Muscle of back (tissue), 3 donors: ENCODE measurements at regions not wholly inside any gene's neighbourhood (a gene's known extent, or its start where the extent isn't known, plus 50 kb on each side); places are given as distances from the start of the nearest gene placed in this dataset.
"Not testable (repeated sequence)": the region's sequence is repeated elsewhere in the genome, so short reads cannot be mapped to it uniquely, and the experiment has no call there.

Source experiments
- DNase-seq, 3 donors: peaks; one replicate each; pipeline versions ENCODE4 v3.0.0 to v3.0.0-alpha.2; 2013

DNA sequence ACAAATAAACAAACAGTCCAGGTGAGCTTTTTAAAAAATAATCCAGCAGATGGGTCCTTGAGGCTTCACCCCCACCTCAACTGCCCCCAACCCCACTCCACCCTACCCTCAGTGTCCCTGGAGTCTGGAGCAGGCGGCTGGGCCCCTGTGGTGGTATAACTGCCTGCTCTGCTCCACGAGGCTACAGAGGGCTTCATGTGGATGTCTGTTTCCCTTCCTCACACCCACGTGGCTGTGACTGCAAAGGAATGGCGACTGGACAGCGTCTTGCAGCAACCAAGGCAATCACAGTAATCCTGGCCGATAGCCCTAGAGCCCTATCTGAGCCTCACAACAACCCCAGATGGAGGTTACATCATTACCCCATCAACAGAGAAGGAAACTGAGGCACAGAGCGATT, 76.5 kb downstream of the SLC2A10 start:
- DNase-seq, result no peak

- DNase-seq, result no peak
Observed at GRCh38 chr20:46786566-46786965, 77.1 kb downstream of the SLC2A10 start.

DNA sequence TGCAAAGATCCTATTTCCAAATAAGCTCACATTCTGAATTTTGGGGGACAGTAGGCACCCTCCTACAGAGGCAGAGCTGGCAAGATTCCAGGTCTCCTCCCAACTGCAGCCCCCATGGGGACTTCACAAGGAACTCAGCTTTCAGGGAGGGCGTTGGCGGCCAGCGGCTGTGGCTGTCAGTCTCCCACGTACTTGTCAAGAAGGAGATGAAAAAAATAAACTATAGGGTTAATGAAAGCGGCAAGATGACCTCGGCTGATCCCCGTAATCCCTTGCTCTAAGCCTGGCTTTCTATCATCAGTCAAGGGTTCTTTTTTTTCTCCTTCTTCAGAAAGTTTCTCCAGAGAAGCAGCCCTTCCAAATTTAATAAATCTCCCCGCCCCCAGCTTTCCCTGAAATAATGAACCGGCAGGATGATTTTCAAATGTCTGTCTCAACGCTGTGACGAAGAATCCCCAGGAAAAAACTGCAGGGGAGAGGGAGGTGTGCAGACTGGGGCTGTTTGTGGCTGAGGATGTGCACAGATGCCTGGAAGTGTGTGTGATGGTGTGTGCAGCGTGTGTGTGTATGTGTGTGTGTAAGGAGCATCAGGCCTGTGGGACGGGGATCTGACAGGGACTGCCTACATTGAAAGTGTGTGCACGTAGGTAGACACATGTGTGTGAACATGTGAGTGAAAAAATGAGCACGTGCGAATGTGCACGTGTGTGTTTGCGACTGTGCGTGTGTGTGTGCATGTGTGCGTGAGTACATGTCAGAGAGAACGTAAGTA, 78.7 kb downstream of the SLC2A10 start:
- DNase-seq, result peak in 1 of 3 donors; percentile 32

DNA sequence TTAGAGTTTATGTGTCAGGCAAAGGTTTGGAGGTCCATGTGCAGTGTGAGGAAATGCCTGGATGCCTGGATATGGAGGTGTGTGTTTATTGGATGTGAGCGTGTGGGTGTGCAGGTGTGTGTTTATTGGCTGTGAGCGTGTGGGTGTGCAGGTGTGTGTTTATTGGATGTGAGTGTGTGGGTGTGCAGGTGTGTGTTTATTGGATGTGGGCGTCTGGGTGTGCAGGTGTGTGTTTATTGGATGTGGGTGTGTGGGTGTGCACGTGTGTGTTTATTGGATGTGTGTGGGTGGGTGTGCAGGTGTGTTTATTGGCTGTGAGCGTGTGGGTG, 79.3 kb downstream of the SLC2A10 start:
- not testable (repeated sequence) for DNase-seq

GRCh38 chr20:46789339-46790028, 80.0 kb downstream of the SLC2A10 start:
- DNase-seq, result no peak

GRCh38 chr20:46791722-46792416, 82.4 kb downstream of the SLC2A10 start:
- no peak for DNase-seq

- no peak for DNase-seq
Observed at GRCh38 chr20:46797206-46797605, 87.8 kb downstream of the SLC2A10 start.

DNA sequence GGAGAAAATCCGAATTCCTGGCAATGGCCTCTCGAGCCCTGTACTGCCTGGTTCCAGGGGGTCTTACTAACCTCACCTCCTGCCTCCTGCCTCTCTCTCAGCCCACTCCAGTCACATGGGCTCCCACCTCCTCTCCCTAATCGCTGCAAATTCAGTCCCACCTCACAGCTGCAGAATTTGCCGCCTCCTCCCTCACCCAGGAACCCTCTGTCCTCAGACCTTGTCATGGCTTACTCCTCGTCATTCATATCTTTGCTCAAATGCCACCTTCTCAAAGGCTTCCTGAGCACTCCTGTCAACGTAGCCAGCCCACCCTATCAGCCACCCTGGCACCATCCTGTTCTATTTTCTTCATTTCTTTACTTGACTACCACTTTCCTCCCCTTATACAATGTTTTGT, 89.0 kb downstream of the SLC2A10 start:
- no peak for DNase-seq

DNA sequence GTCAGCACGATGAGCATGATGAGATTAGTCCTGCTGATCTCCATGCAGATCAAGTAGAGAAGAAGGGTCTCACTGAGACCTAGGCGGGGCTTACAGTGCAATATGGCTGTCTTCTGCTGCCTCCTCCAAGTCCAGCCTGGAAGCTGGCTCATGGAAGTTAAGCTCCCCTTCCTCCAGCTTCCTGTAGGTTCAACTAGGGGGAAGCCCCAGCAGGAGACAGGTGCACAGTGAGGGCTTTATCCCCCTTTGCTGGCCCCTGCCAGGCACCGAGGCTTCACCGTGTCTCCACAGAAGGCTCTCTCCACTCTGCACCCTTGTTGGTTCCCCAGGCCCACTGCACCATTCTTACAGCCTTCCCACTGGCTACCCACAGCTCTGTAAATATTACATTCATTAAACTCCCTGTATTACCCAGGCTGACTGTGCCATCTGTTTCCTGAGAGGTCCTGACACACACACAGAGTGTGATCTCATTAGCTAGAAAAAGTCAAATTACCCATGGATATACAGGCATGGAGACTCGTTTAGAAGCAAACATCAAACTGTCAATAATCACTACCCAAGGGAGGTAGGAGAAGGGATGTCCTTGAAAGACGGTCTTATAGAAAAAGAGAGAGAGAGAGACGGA, 90.4 kb downstream of the SLC2A10 start:
- no peak for DNase-seq

DNA sequence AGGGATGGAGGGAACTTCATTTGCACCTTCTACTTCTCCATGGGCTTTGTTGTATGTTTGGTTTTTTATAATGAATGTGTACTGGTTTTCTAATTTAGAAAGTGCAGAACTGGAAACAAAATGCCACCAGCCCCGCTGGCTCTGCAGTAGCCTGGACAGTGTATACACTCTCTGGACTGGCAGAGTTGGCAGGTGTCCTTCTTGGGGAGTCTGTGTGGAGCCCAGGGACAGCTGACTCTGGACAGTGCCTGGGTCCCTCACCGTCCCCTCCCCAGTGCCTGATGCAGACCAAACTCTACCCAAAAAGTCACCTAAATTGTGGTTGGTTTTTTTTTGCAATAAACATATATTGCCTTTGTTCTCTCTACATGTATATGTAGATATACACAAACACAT, 91.0 kb downstream of the SLC2A10 start:
- DNase-seq, result no peak

- no peak for DNase-seq
Observed at GRCh38 chr20:46801003-46801702, 91.7 kb downstream of the SLC2A10 start.

GRCh38 chr20:46802722-46803121, 91.9 kb upstream of the EYA2 start:
- DNase-seq, result no peak

- no peak for DNase-seq
Observed at GRCh38 chr20:46803123-46804020, 91.3 kb upstream of the EYA2 start.

GRCh38 chr20:46804126-46804525, 90.5 kb upstream of the EYA2 start:
- DNase-seq, result no peak

GRCh38 chr20:46805836-46806235, 88.8 kb upstream of the EYA2 start:
- DNase-seq, result no peak

GRCh38 chr20:46807998-46808397, 86.6 kb upstream of the EYA2 start:
- DNase-seq, result no peak

DNA sequence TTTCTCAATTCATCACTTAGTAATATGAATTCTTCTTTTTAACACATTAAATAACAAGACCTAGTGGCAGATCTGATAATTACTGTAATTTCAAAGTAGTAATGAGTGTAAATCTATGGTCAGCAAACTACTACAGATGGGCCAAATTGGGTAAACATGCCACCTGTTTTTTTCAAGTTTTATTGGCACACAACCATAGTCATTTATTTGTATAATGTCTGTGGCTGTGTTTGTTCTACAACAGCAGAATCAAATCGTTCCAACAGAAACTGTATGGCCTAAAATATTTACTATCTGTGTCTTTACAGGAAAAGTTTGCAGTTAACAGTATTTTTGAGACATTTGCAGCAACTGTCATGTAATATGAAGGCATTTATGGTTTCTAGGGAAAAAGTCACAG, 86.1 kb upstream of the EYA2 start:
- DNase-seq, result no peak

- DNase-seq, result no peak
Observed at GRCh38 chr20:46809706-46810360, 84.8 kb upstream of the EYA2 start.

GRCh38 chr20:46810448-46811223, 84.0 kb upstream of the EYA2 start:
- peak in 1 of 3 donors; percentile 42 for DNase-seq
